H1 (cell line): ENCODE measurements at regions not wholly inside any gene's neighbourhood (a gene's known extent, or its start where the extent isn't known, plus 50 kb on each side); places are given as distances from the start of the nearest gene placed in this dataset.

Source experiments
- CTCF ChIP-seq, 3 experiments: IDR thresholded peaks; 1 replicate in 2 of 3; 2 replicates in 1 of 3; pipeline versions ENCODE4 v1.5.1 to v1.6.1; 2011; ENCODE audit warnings: low read length in 3 of 3, mild to moderate bottlenecking in 3 of 3, inconsistent platforms in 2 of 3, low read depth in 1 of 3, moderate library complexity in 1 of 3; ENCODE audit not compliant: insufficient read depth in 1 of 3; ENCODE audit errors: control extremely low read depth in 1 of 3
- EZH2 ChIP-seq: fragments of 200-600 bp; sonication (generic); IDR thresholded peaks from 2 replicates; pipeline ENCODE4 v1.7.1; 2012; ENCODE audit warnings: low read depth, mild to moderate bottlenecking, moderate library complexity, low read length, inconsistent platforms; ENCODE audit not compliant: severe bottlenecking
- GTF2F1 ChIP-seq: IDR thresholded peaks from 2 replicates; pipeline ENCODE4 v1.6.1; 2012; ENCODE audit warnings: low read depth, low read length, improper control_type of control experiment, borderline replicate concordance
- ZNF274 ChIP-seq: IDR thresholded peaks from 2 replicates; pipeline ENCODE4 v1.7.0; 2012; ENCODE audit warnings: low read length, borderline replicate concordance; ENCODE audit errors: extremely low read depth

- no peak for TF ChIP-seq GTF2F1
- no peak for TF ChIP-seq CTCF (IDR thresholded peaks at IDR 0.05; ENCODE audit: control extremely low read depth in 1 of 3, insufficient read depth in 1 of 3, low read depth in 1 of 3, low read length in 3 of 3)
- TF ChIP-seq ZNF274, result no peak
- no peak for TF ChIP-seq EZH2
Measured at GRCh38 chr3:106969596-106969995, 407.6 kb upstream of the CCDC54 start.
